Stimulated activated memory B cell treated with anti-CD40 and anti-IgM and Interleukin-4, amounts not matched to agents 10 μg/mL and 1 μg/mL and 100 μg/mL, for 72 hours (primary cell): ENCODE measurements at regions not wholly inside any gene's neighbourhood (a gene's known extent, or its start where the extent isn't known, plus 50 kb on each side); places are given as distances from the start of the nearest gene placed in this dataset.
"Not testable (repeated sequence)": the region's sequence is repeated elsewhere in the genome, so short reads cannot be mapped to it uniquely, and the experiment has no call there.

ENCODE experiments used
- ATAC-seq: fragments of 150-1000 bp; cut with Tn5 transposase; 2 replicates; pipeline ENCODE4 v1.10.0; 2021
- H3K27ac Mint-ChIP-seq: one replicate; pipeline ENCODE4 v1.8.0; 2022; ENCODE audit warnings: mild to moderate bottlenecking, mixed read lengths
- H3K27me3 Mint-ChIP-seq: one replicate; pipeline ENCODE4 v1.8.0; 2022; ENCODE audit warnings: mixed read lengths
- H3K36me3 Mint-ChIP-seq: one replicate; pipeline ENCODE4 v1.8.0; 2022; ENCODE audit warnings: mixed read lengths
- H3K4me1 Mint-ChIP-seq: one replicate; pipeline ENCODE4 v1.8.0; 2022; ENCODE audit warnings: mixed read lengths
- H3K4me3 Mint-ChIP-seq: one replicate; pipeline ENCODE4 v1.8.0; 2022; ENCODE audit warnings: mild to moderate bottlenecking, moderate library complexity, mixed read lengths
- H3K9me3 Mint-ChIP-seq: one replicate; pipeline ENCODE4 v1.8.0; 2022; ENCODE audit warnings: mixed read lengths

DNA sequence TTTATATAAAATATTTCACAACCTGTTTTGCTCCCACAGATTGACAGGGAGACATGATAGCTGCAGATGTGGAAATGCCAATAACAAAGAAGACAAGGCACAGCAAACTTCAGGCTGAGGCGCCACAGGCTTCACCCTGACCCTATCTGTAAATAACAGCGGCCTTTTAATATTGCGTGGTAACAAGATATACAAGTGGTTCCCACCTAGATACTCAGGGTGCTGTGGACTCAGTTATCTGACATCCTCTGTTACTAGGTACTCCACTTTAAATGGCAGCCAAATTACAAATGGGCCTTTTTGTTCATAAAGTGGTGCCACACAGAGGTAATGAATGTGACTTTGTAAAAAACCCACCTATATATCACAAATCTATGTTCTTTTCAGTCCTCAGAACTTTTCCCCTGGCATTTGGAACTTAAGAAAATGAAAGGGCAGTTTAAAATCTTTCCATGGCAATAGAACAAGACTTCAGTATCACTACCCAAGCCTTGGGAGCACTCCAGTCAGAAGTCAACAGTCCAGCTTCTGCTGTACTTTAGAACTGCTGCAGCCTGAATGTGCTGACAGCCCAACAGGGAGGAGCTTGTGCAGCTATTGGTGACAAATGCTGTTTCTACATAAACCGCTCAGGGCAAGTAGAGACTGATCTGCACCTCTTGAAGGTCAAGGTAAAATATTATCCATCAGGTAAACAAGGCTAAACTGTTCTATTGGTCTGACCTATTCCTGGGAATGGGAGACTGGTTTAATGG, 86.2 kb upstream of the DCD start:
- no peaks in the 10 kb centered on the region for H3K36me3 Mint-ChIP-seq
- no peak overlapping the region for H3K4me3 Mint-ChIP-seq
- H3K4me1 Mint-ChIP-seq = no peaks in the 10 kb centered on the region
- H3K27ac Mint-ChIP-seq = no peak overlapping the region
- H3K27me3 Mint-ChIP-seq = no peaks in the 10 kb centered on the region
- ATAC-seq = no peak
- H3K9me3 Mint-ChIP-seq = peaks cover 5% of the 10 kb centered on the region

GRCh38 chr12:54725233-54725843, 77.2 kb upstream of the DCD start:
- Mint-ChIP-seq H3K9me3 (no peaks in the 10 kb centered on the region), H3K36me3 (no peaks in the 10 kb centered on the region), H3K27ac (no peak overlapping the region), H3K4me3 (no peak overlapping the region), H3K27me3 (peaks cover 35% of the 10 kb centered on the region), H3K4me1 (no peaks in the 10 kb centered on the region)
- no peak for ATAC-seq

- no peak for ATAC-seq
- no peak overlapping the region for H3K4me3 Mint-ChIP-seq
- peaks cover 48% of the 10 kb centered on the region for H3K27me3 Mint-ChIP-seq
- no peaks in the 10 kb centered on the region for H3K36me3 Mint-ChIP-seq
- no peaks in the 10 kb centered on the region for H3K4me1 Mint-ChIP-seq
- no peak overlapping the region for H3K27ac Mint-ChIP-seq
- H3K9me3 Mint-ChIP-seq = no peaks in the 10 kb centered on the region
Observed at GRCh38 chr12:54723379-54724256, 75.5 kb upstream of the DCD start.

- no peaks in the 10 kb centered on the region for H3K36me3 Mint-ChIP-seq
- H3K4me1 Mint-ChIP-seq = no peaks in the 10 kb centered on the region
- H3K4me3 Mint-ChIP-seq = no peak overlapping the region
- H3K27me3 Mint-ChIP-seq = peaks cover 69% of the 10 kb centered on the region
- H3K9me3 Mint-ChIP-seq = no peaks in the 10 kb centered on the region
- no peak overlapping the region for H3K27ac Mint-ChIP-seq
- no peak for ATAC-seq
Observed at GRCh38 chr12:54721312-54721711, 73.1 kb upstream of the DCD start.

- peaks cover 70% of the 10 kb centered on the region for H3K27me3 Mint-ChIP-seq
- no peaks in the 10 kb centered on the region for H3K9me3 Mint-ChIP-seq
- no peak for ATAC-seq
Observed at GRCh38 chr12:54719691-54720090, 71.5 kb upstream of the DCD start.

DNA sequence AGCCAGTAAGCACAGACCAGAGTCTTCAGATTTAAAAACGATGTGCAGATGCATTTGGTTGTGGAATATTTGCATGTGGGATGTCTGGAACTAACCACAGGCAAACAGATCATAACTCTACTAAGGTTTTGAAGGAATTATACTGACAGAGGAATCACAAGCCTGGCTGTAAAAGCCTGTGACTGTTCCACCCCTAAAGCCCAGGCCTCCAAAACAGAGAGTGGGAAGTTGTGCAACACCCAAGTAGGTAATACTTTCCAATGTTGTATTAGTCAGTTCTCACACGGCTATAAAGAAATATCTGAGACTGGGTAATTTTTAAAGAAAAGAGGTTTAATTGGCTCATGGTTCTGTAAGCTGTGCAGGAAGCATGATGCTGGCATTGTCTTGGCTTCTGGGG, 68.1 kb upstream of the DCD start:
- Mint-ChIP-seq H3K27me3 (peaks cover 58% of the 10 kb centered on the region), H3K36me3 (no peaks in the 10 kb centered on the region), H3K27ac (no peak overlapping the region), H3K9me3 (no peaks in the 10 kb centered on the region), H3K4me3 (no peak overlapping the region), H3K4me1 (no peaks in the 10 kb centered on the region)
- ATAC-seq = no peak

More at GRCh38 chr12:54719691-54720090, 71.5 kb upstream of the DCD start:
- no peaks in the 10 kb centered on the region for H3K36me3 Mint-ChIP-seq
- no peak overlapping the region for H3K27ac Mint-ChIP-seq
- H3K4me3 Mint-ChIP-seq = no peak overlapping the region
- no peaks in the 10 kb centered on the region for H3K4me1 Mint-ChIP-seq

DNA sequence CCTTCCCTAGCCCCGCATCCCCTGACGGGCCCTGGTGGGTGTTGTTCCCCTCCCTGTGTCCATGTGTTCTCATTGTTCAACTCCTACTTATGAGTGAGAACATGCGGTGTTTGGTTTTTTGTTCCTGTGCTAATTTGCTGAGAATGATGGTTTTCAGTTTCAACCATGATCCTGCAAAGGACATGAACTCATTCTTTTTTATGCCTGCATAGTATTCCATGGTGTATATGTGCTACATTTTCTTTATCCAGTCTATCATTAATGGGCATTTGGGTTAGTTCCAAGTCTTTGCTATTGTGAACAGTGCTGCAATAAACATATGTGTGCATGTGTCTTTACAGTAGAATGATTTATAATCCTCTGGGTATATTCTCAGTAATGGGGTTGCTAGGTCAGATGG, 65.7 kb upstream of the DCD start:
- not testable (repeated sequence) for H3K4me1 Mint-ChIP-seq, H3K4me3 Mint-ChIP-seq, H3K9me3 Mint-ChIP-seq, H3K27ac Mint-ChIP-seq, H3K36me3 Mint-ChIP-seq, ATAC-seq
- peaks cover 41% of the 10 kb centered on the region for H3K27me3 Mint-ChIP-seq

GRCh38 chr12:54711669-54712068, 63.5 kb upstream of the DCD start:
- no peak for ATAC-seq
- H3K9me3 Mint-ChIP-seq = no peaks in the 10 kb centered on the region
- no peak overlapping the region for H3K4me3 Mint-ChIP-seq
- no peaks in the 10 kb centered on the region for H3K4me1 Mint-ChIP-seq
- no peak overlapping the region for H3K27ac Mint-ChIP-seq
- peaks cover 26% of the 10 kb centered on the region for H3K27me3 Mint-ChIP-seq
- H3K36me3 Mint-ChIP-seq = no peaks in the 10 kb centered on the region

DNA sequence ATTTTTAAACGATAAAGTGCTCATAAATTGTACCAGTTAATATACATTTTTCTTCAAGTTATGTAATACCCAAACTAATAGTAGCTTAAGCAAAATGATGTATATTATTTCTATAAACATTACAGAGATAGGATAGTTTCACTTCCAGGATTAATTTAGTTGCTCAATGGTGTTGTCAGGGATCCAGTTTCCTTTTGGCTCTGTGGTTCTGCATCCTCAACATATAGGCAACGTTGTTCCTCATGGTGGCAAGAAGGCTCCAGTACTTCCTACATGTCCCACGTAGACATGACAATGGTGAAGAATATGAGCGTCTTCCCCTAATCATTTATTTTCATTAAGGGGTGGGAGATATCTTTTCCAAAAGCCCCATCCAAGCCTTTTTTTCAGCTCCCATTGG, 60.7 kb upstream of the DCD start:
- ATAC-seq = no peak
- Mint-ChIP-seq H3K27me3 (peaks cover 18% of the 10 kb centered on the region), H3K36me3 (no peaks in the 10 kb centered on the region), H3K4me3 (no peak overlapping the region), H3K4me1 (no peaks in the 10 kb centered on the region), H3K27ac (no peak overlapping the region), H3K9me3 (no peaks in the 10 kb centered on the region)

- no peak for ATAC-seq
- H3K4me3 Mint-ChIP-seq = no peak overlapping the region
- H3K4me1 Mint-ChIP-seq = no peaks in the 10 kb centered on the region
- no peaks in the 10 kb centered on the region for H3K9me3 Mint-ChIP-seq
- H3K36me3 Mint-ChIP-seq = no peaks in the 10 kb centered on the region
- H3K27me3 Mint-ChIP-seq = peaks cover 14% of the 10 kb centered on the region
- no peak overlapping the region for H3K27ac Mint-ChIP-seq
Observed at GRCh38 chr12:54704202-54704601, 56.0 kb upstream of the DCD start.

DNA sequence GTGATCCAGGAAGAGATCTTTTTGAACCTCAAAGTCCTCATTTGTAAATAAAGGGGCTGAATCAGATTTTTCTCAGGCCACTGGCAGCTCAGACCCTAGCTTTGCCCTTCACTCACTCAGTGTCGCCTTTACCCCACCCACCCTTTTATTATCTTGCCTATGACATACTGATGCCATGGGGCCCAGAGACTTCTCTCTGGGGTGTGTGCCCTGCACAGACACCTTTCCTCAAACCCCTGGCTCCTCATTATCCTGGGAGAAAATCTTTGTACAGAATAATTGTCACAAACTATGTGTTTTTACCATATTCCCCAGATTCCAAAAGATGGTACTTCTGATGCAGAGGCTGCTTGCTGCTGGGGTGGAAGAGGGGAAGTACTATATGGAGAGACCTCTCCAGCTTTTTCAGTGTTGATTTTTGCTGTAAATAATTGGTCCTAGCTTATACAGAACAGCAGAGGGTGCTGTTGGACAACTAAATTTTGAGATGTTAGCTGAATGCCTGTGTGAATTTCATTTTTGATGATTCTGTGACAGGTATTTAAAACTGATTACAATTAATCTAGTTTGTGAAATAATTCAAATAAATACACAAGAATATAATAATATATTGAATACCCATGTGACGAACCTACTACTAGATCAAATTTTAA, 53.9 kb upstream of the DCD start:
- Mint-ChIP-seq H3K27ac (no peak overlapping the region), H3K27me3 (peaks cover 14% of the 10 kb centered on the region), H3K9me3 (no peaks in the 10 kb centered on the region), H3K4me3 (no peak overlapping the region), H3K4me1 (no peaks in the 10 kb centered on the region), H3K36me3 (no peaks in the 10 kb centered on the region)
- ATAC-seq = no peak

GRCh38 chr12:54700849-54701248, 52.7 kb upstream of the DCD start:
- no peak overlapping the region for H3K4me3 Mint-ChIP-seq
- no peaks in the 10 kb centered on the region for H3K4me1 Mint-ChIP-seq
- ATAC-seq = no peak
- no peaks in the 10 kb centered on the region for H3K36me3 Mint-ChIP-seq
- H3K27me3 Mint-ChIP-seq = peaks cover 4% of the 10 kb centered on the region
- no peak overlapping the region for H3K27ac Mint-ChIP-seq
- no peaks in the 10 kb centered on the region for H3K9me3 Mint-ChIP-seq

DNA sequence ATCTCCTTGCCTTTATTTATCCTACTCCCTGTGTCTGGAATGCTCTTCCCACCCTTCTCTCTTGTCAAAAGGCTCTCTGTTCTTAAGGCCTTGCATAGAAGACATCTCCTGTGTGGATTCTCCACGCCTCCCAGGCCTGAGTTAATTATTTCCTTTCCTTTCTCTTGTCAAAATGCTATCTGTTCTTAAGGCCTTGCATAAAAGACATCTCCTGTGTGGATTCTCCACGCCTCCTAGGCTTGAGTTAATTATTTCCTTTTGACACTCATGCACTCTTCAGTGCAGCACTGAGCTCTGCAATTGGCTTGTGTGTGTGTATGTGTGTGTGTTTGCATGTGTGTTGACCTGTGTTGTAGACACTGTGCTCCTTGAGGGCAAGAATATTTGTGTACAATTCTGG, 52.1 kb upstream of the DCD start:
- Mint-ChIP-seq H3K9me3 (no peaks in the 10 kb centered on the region), H3K27me3 (no peaks in the 10 kb centered on the region), H3K36me3 (no peaks in the 10 kb centered on the region), H3K4me1 (no peaks in the 10 kb centered on the region), H3K4me3 (no peak overlapping the region), H3K27ac (no peak overlapping the region)
- ATAC-seq = no peak
